Brain microvascular endothelial cell (primary cell): ENCODE measurements at regions not wholly inside any gene's neighbourhood (a gene's known extent, or its start where the extent isn't known, plus 50 kb on each side); places are given as distances from the start of the nearest gene placed in this dataset.

Source experiments
- DNase-seq: peaks from one replicate; pipeline ENCODE4 v3.0.0-alpha.2; 2020
- H3K27ac ChIP-seq: fragments of 250-450 bp; sonication (Bioruptor Pico); 2 replicates; pipeline ENCODE4 v1.5.1; 2020; ENCODE audit warnings: mild to moderate bottlenecking, moderate library complexity
- H3K27me3 ChIP-seq: fragments of 250-450 bp; sonication (Bioruptor Pico); replicated peaks from 2 replicates; pipeline ENCODE4 v1.5.1; 2020; ENCODE audit warnings: mild to moderate bottlenecking
- H3K36me3 ChIP-seq: fragments of 250-450 bp; sonication (Bioruptor Pico); replicated peaks from 2 replicates; pipeline ENCODE4 v1.5.1; 2020; ENCODE audit warnings: mild to moderate bottlenecking
- H3K4me3 ChIP-seq: 2 replicates; pipeline ENCODE4 v1.5.1; 2011; ENCODE audit warnings: low read depth, mild to moderate bottlenecking, control low read depth, low read length, moderate library complexity
- in situ Hi-C: cut with HindIII; loops from 2 replicates; pipeline ENCODE4 v1.10.0; 2017; ENCODE audit warnings: low sequenced_read_pairs, low pct_ligation_motif_present
- TF ChIP-seq, protein P1 (sequence below): IDR thresholded peaks from 2 replicates; pipeline ENCODE4 v1.5.1; 2011; ENCODE audit warnings: low read depth, mild to moderate bottlenecking, moderate library complexity, low read length, control low read depth, inconsistent platforms; ENCODE audit errors: missing control alignments

- in situ Hi-C loops = no loop called here
- H3K4me3 ChIP-seq = no peak overlapping the region
- no peak for DNase-seq
- TF ChIP-seq, protein P1, sequence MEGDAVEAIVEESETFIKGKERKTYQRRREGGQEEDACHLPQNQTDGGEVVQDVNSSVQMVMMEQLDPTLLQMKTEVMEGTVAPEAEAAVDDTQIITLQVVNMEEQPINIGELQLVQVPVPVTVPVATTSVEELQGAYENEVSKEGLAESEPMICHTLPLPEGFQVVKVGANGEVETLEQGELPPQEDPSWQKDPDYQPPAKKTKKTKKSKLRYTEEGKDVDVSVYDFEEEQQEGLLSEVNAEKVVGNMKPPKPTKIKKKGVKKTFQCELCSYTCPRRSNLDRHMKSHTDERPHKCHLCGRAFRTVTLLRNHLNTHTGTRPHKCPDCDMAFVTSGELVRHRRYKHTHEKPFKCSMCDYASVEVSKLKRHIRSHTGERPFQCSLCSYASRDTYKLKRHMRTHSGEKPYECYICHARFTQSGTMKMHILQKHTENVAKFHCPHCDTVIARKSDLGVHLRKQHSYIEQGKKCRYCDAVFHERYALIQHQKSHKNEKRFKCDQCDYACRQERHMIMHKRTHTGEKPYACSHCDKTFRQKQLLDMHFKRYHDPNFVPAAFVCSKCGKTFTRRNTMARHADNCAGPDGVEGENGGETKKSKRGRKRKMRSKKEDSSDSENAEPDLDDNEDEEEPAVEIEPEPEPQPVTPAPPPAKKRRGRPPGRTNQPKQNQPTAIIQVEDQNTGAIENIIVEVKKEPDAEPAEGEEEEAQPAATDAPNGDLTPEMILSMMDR = no peak
- no peaks in the 10 kb centered on the region for H3K36me3 ChIP-seq
- no peak overlapping the region for H3K27ac ChIP-seq
- H3K27me3 ChIP-seq = no peaks in the 10 kb centered on the region
Measured at GRCh38 chr7:7077945-7078344, 104.4 kb upstream of the C1GALT1 start.

- Histone ChIP-seq H3K4me3 (no peak overlapping the region), H3K36me3 (no peaks in the 10 kb centered on the region), H3K27me3 (no peaks in the 10 kb centered on the region), H3K27ac (no peak overlapping the region)
- DNase-seq = no peak
- TF ChIP-seq, protein P1 = no peak
- in situ Hi-C loops = no loop called here
Measured at GRCh38 chr7:7080802-7081201, 101.5 kb upstream of the C1GALT1 start.

DNA sequence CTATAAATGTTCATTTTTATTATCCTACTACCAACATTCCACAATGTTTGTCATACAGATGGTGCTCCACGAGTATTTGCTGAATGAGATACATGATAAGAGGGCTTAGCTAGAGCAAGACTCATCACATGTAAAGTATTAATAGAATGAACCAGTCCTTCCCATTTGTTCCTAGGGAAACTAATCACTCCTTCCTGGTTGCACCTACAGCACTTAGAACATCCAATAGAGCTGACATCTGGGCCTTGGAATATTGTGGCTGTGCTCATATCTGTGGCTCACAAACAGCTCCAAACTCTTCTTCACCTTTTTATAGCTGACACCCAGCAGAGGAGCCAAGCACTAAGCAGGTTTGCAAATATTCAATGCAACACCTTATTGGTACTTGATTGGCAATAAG is 91.9 kb upstream of the C1GALT1 start:
- no peak for DNase-seq
- Histone ChIP-seq H3K4me3 (no peak overlapping the region), H3K27ac (no peak overlapping the region), H3K36me3 (no peaks in the 10 kb centered on the region), H3K27me3 (no peaks in the 10 kb centered on the region)
- TF ChIP-seq, protein P1 = no peak
- in situ Hi-C loops = no loop called here

DNA sequence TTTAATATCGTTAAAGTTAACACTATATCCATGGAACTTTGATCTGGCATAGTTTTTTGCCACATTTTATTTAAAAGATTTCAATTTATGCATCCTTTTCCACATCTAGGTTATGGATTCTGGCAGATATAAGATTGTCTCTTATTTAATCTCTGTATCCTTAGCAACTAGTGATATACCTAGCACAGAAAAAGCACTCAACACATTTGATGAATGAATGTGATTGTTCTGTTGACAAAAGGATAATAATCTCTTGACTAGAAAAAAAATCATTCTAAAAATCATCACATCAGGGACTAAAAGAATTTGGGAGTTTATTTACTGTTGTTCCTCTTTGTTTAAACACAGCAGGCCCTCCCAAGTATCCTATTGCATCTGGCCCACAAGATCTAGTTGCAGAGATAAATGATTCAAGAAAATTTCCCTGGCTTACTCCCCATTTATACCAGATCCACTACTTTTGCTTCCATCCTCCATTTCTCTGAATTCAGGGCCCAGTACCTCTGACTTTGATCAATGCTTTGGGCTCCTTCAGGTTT is 84.0 kb upstream of the C1GALT1 start:
- no peaks in the 10 kb centered on the region for H3K27me3 ChIP-seq
- in situ Hi-C loops = no loop called here
- H3K4me3 ChIP-seq = no peak overlapping the region
- no peak overlapping the region for H3K27ac ChIP-seq
- no peak for DNase-seq
- TF ChIP-seq, protein P1 = no peak
- H3K36me3 ChIP-seq = no peaks in the 10 kb centered on the region

GRCh38 chr7:7099584-7100014 is 82.7 kb upstream of the C1GALT1 start:
- H3K27me3 ChIP-seq = no peaks in the 10 kb centered on the region
- no peaks in the 10 kb centered on the region for H3K36me3 ChIP-seq
- TF ChIP-seq, protein P1 = no peak
- DNase-seq = peak; percentile 97
- no peak overlapping the region for H3K27ac ChIP-seq
- H3K4me3 ChIP-seq = no peak overlapping the region
- in situ Hi-C loops = no loop called here

DNA sequence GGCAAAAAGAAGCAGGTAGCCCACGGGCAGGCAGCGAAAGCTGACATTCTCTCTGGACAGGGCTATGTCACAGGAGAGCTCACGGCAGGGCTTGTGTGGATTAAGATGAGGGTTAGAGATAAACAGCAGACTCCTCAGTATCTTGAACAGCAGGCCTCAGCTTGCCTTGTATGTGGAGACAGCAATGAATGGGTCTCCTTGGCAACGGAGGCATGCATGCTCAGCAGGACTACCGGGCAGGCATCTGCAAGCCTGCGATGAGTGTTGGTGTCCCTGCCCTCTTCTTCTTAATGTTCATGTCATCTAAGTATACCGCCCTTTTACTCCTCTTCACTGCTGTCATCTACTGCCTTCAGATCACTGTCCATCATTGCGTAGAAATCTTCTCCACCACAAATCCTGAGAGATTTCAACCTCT is 81.9 kb upstream of the C1GALT1 start:
- in situ Hi-C loops = no loop called here
- H3K27me3 ChIP-seq = no peaks in the 10 kb centered on the region
- TF ChIP-seq, protein P1 = no peak
- no peaks in the 10 kb centered on the region for H3K36me3 ChIP-seq
- DNase-seq = peak; percentile 28
- no peak overlapping the region for H3K4me3 ChIP-seq
- no peak overlapping the region for H3K27ac ChIP-seq
